GM12878 (cell line): ENCODE measurements at regions not wholly inside any gene's neighbourhood (a gene's known extent, or its start where the extent isn't known, plus 50 kb on each side); places are given as distances from the start of the nearest gene placed in this dataset.

ENCODE experiments used
- ATAC-seq: fragments of 200-7000 bp; cut with Tn5 transposase; 3 replicates; pipeline ENCODE4 v1.9.1; 2020; ENCODE audit warnings: mild to moderate bottlenecking, moderate library complexity
- BruUV-seq: library from RNA; stranded (reverse); fragments of 400-500 nt; replicated peaks from 2 replicates; lab custom pipeline; 2021; lab: Mats Ljungman, UMichigan
- CTCF ChIA-PET: fragments of 300-600 bp; sonication (Branson Sonifier 250); formaldehyde crosslinking; extraction: SDS; loops from one replicate; lab custom pipeline; 2021; ENCODE audit warnings: inconsistent platforms; lab: Yijun Ruan, JAX
- POLR2A ChIA-PET: fragments of 350-600 bp; formaldehyde crosslinking; extraction: SDS; loops from one replicate; lab custom pipeline; 2021; ENCODE audit warnings: inconsistent platforms; lab: Charles Lee
- RAD21 ChIA-PET: fragments of 300-600 bp; sonication (Branson Sonifier 250); formaldehyde crosslinking; loops from one replicate; lab custom pipeline; 2023; ENCODE audit warnings: antibody characterized with exemption; ENCODE audit not compliant: unreplicated experiment; lab: Charles Lee
- SMC1A ChIA-PET: fragments of 300-600 bp; sonication (Branson Sonifier 250); formaldehyde crosslinking; loops from one replicate; lab custom pipeline; 2023; ENCODE audit not compliant: unreplicated experiment, uncharacterized antibody; lab: Charles Lee
- DNase-seq: peaks from one replicate; pipeline ENCODE4 v3.0.0-alpha.2; 2011; ENCODE audit warnings: low read depth, low spot score
- FAIRE-seq: peaks from 3 replicates; lab custom pipeline; 2011; peaks lifted over from hg19 to GRCh38; lab: Jason Lieb, UNC
- H2AFZ ChIP-seq: 2 replicates; pipeline ENCODE4 v1.6.0; 2011; ENCODE audit warnings: low read depth, low read length, control low read depth; ENCODE audit not compliant: control insufficient read depth
- H3K27ac ChIP-seq: 2 replicates; pipeline ENCODE4 v1.5.1; 2011; ENCODE audit warnings: control low read depth; ENCODE audit not compliant: control insufficient read depth, insufficient read depth
- H3K27me3 ChIP-seq, 2 experiments: replicated peaks in 1 of 2; 2 replicates each; pipeline versions ENCODE4 v1.6.0 to v1.6.1; 2011; ENCODE audit warnings: low read length in 1 of 2; ENCODE audit not compliant: control insufficient read depth in 2 of 2, insufficient read depth in 2 of 2
- H3K36me3 ChIP-seq, 2 experiments: 2 replicates each; pipeline ENCODE4 v1.5.1; 2011; ENCODE audit warnings: low read length in 1 of 2; ENCODE audit not compliant: control insufficient read depth in 2 of 2, insufficient read depth in 2 of 2
- H3K4me1 ChIP-seq: 2 replicates; pipeline ENCODE4 v1.6.1; 2011; ENCODE audit warnings: mild to moderate bottlenecking, low read length, moderate library complexity, mixed read lengths; ENCODE audit not compliant: control insufficient read depth, insufficient read depth
- H3K4me2 ChIP-seq: 2 replicates; pipeline ENCODE4 v1.6.0; 2011; ENCODE audit warnings: control low read depth; ENCODE audit not compliant: control insufficient read depth, insufficient read depth
- H3K4me3 ChIP-seq: fragments of 200-600 bp; sonication (generic); 2 replicates; pipeline ENCODE4 v1.5.1; 2016
- H3K79me2 ChIP-seq: 2 replicates; pipeline ENCODE4 v1.6.0; 2011; ENCODE audit warnings: low read length; ENCODE audit not compliant: control insufficient read depth, insufficient read depth
- H3K9ac ChIP-seq: 2 replicates; pipeline ENCODE4 v1.8.0; 2011; ENCODE audit warnings: low read length, control low read depth, mixed read lengths; ENCODE audit not compliant: control insufficient read depth, insufficient read depth
- H3K9me3 ChIP-seq: replicated peaks from 3 replicates; pipeline ENCODE4 v1.5.1; 2011; ENCODE audit warnings: mild to moderate bottlenecking, low read length; ENCODE audit not compliant: control insufficient read depth, insufficient read depth
- H4K20me1 ChIP-seq: 2 replicates; pipeline ENCODE4 v1.6.0; 2011; ENCODE audit not compliant: control insufficient read depth, insufficient read depth
- BHLHE40 ChIP-seq, 2 experiments: fragments of 450-650 bp in 1 of 2; IDR thresholded peaks; 2 replicates each; pipeline ENCODE4 v1.6.1; 2011 to 2017; ENCODE audit warnings: low read depth in 2 of 2, borderline replicate concordance in 1 of 2, improper control_type of control experiment in 1 of 2, low read length in 1 of 2, mild to moderate bottlenecking in 1 of 2
- EP300 ChIP-seq, 2 experiments: fragments of 150-350 bp in 1 of 2; IDR thresholded peaks; 2 replicates each; pipeline ENCODE4 v1.6.1; 2011 to 2012; ENCODE audit warnings: low read depth in 2 of 2, low read length in 2 of 2, borderline replicate concordance in 1 of 2, improper control_type of control experiment in 1 of 2, inconsistent platforms in 1 of 2; ENCODE audit not compliant: control insufficient read depth in 1 of 2
- HDAC2 ChIP-seq: fragments of 200-600 bp; sonication (generic); IDR thresholded peaks from 2 replicates; pipeline ENCODE4 v1.6.1; 2017
- NFYA ChIP-seq: IDR thresholded peaks from 2 replicates; pipeline ENCODE4 v1.6.1; 2011; ENCODE audit warnings: low read depth, mild to moderate bottlenecking, low read length, improper control_type of control experiment, borderline replicate concordance
- RAD21 ChIP-seq: IDR thresholded peaks from 2 replicates; pipeline ENCODE4 v1.6.1; 2011; ENCODE audit warnings: mild to moderate bottlenecking, low read depth, low read length, moderate library complexity; ENCODE audit not compliant: insufficient read depth
- TCF3 ChIP-seq: IDR thresholded peaks from 2 replicates; pipeline ENCODE4 v1.6.1; 2012; ENCODE audit warnings: low read depth, mild to moderate bottlenecking, low read length, borderline replicate concordance; ENCODE audit not compliant: insufficient read depth
- ZNF217 ChIP-seq: fragments of 450-650 bp; IDR thresholded peaks from 2 replicates; pipeline ENCODE4 v1.6.1; 2017; ENCODE audit warnings: antibody characterized with exemption, mild to moderate bottlenecking
- WGBS: methylation state at CpG from one replicate; pipeline ENCODE4 v1.1.6; 2016; ENCODE audit warnings: low lambda C conversion rate; ENCODE audit not compliant: insufficient replicate concordance, insufficient coverage; ENCODE audit errors: missing lambda C conversion rate; 5-methylcytosine and 5-hydroxymethylcytosine counted together
- in situ Hi-C: fragments of 300-500 bp; cut with MboI; formaldehyde crosslinking; loops from 9 replicates; pipeline ENCODE4 v1.14.3; 2018; ENCODE audit warnings: mixed read lengths
- intact Hi-C: fragments of 100-400 bp; cut with micrococcal nuclease; formaldehyde crosslinking; loops from one replicate; pipeline ENCODE4 v1.14.2; 2022; ENCODE audit not compliant: unreplicated experiment
- TF ChIP-seq, protein P1 (sequence below): fragments of 450-650 bp; IDR thresholded peaks from 2 replicates; pipeline ENCODE4 v1.6.1; 2017; ENCODE audit warnings: antibody characterized with exemption, mild to moderate bottlenecking, moderate library complexity
- TF ChIP-seq, protein P2 (sequence below): IDR thresholded peaks from 2 replicates; pipeline ENCODE4 v1.6.1; 2012; ENCODE audit warnings: low read depth, low read length, improper control_type of control experiment
- TF ChIP-seq, protein P3 (sequence below): IDR thresholded peaks from 2 replicates; pipeline ENCODE4 v1.6.1; 2011; ENCODE audit warnings: borderline replicate concordance, low read depth, mild to moderate bottlenecking, moderate library complexity, mixed read lengths, low read length; ENCODE audit not compliant: insufficient read depth; ENCODE audit errors: extremely low read length

DNA sequence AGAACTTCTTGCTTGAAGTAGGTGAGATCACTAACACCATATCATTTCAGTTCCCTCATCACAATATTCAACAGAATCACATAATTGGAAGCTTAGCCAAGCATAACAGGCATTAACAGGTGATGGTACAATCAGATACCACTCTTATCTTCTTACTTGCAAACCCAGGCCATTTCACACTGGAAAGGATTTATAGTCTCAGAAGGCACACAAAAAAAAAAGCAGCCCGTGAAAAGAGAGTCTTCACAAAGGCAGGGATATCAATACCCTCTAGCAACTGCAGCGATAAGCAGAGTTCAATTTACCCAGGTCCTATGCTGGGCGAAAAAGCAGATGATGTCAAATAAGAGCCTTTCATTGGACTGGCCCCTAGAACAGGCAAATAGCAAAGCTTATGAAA lies 1082.4 kb downstream of the XPNPEP1 start (continued):
- TF ChIP-seq RAD21 (no peak), BHLHE40 (IDR thresholded peaks at IDR 0.05; ENCODE audit: borderline replicate concordance in 1 of 2, low read depth in 2 of 2, low read length in 1 of 2) (no peak), NFYA (no peak), EP300 (IDR thresholded peaks at IDR 0.05; ENCODE audit: borderline replicate concordance in 1 of 2, control insufficient read depth in 1 of 2, low read depth in 2 of 2, low read length in 2 of 2) (no peak), HDAC2 (no peak), TCF3 (no peak)
- TF ChIP-seq, protein P1, sequence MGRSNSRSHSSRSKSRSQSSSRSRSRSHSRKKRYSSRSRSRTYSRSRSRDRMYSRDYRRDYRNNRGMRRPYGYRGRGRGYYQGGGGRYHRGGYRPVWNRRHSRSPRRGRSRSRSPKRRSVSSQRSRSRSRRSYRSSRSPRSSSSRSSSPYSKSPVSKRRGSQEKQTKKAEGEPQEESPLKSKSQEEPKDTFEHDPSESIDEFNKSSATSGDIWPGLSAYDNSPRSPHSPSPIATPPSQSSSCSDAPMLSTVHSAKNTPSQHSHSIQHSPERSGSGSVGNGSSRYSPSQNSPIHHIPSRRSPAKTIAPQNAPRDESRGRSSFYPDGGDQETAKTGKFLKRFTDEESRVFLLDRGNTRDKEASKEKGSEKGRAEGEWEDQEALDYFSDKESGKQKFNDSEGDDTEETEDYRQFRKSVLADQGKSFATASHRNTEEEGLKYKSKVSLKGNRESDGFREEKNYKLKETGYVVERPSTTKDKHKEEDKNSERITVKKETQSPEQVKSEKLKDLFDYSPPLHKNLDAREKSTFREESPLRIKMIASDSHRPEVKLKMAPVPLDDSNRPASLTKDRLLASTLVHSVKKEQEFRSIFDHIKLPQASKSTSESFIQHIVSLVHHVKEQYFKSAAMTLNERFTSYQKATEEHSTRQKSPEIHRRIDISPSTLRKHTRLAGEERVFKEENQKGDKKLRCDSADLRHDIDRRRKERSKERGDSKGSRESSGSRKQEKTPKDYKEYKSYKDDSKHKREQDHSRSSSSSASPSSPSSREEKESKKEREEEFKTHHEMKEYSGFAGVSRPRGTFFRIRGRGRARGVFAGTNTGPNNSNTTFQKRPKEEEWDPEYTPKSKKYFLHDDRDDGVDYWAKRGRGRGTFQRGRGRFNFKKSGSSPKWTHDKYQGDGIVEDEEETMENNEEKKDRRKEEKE, result no peak
- TF ChIP-seq, protein P2, sequence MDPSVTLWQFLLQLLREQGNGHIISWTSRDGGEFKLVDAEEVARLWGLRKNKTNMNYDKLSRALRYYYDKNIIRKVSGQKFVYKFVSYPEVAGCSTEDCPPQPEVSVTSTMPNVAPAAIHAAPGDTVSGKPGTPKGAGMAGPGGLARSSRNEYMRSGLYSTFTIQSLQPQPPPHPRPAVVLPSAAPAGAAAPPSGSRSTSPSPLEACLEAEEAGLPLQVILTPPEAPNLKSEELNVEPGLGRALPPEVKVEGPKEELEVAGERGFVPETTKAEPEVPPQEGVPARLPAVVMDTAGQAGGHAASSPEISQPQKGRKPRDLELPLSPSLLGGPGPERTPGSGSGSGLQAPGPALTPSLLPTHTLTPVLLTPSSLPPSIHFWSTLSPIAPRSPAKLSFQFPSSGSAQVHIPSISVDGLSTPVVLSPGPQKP, result no peak

DNA sequence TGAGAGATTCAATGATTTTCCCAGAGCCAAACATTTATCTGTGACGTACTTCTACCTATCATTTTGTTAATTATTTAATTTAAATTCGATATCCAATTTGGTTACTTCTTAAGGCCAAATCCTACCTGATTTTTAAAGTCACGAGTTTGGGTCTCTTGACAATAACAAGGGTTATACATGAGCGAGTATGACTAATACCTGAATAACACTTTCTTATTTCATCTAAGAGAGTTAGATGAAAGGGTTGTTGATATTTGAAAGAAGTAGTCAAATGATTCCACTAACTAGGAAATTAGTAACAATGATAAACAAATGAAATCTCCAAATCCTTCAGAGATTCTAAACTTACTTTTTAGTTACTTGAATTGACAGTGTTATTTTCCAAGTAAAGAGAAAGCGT lies 1086.9 kb downstream of the XPNPEP1 start:
- H3K79me2 ChIP-seq, result no peaks in the 10 kb centered on the region
- no peaks in the 10 kb centered on the region for H3K4me1 ChIP-seq
- no peaks in the 10 kb centered on the region for H3K36me3 ChIP-seq
- ChIA-PET CTCF (no interaction called here), RAD21 (no interaction called here)
- H4K20me1 ChIP-seq, result no peaks in the 10 kb centered on the region
- intact Hi-C loops, result no loop called here
- BruUV-seq, result no TSS peak
- TF ChIP-seq, protein P3, sequence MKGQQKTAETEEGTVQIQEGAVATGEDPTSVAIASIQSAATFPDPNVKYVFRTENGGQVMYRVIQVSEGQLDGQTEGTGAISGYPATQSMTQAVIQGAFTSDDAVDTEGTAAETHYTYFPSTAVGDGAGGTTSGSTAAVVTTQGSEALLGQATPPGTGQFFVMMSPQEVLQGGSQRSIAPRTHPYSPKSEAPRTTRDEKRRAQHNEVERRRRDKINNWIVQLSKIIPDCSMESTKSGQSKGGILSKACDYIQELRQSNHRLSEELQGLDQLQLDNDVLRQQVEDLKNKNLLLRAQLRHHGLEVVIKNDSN, result no peak
- TF ChIP-seq ZNF217, result peak; percentile 79; the same call in 1 of the 2 replicates
- TF ChIP-seq, all 136 proteins: peak for 1
- Histone ChIP-seq H3K9ac (no peak overlapping the region), H3K27ac (no peak overlapping the region), H3K4me3 (no peak overlapping the region), H3K9me3 (no peaks in the 10 kb centered on the region), H3K4me2 (no peak overlapping the region), H3K27me3 (no peaks in the 10 kb centered on the region), H2AFZ (no peak overlapping the region)
- ChIA-PET SMC1A (no interaction called here), POLR2A (no interaction called here)
- DNase-seq, result no peak
- no peak for FAIRE-seq
- in situ Hi-C loops, result no loop called here
- ATAC-seq, result peak; percentile 56
- WGBS, result 21% methylated on average over 5 of the region's 5 CpGs
